Heart left ventricle (tissue), 13 donors: ENCODE measurements at regions not wholly inside any gene's neighbourhood (a gene's known extent, or its start where the extent isn't known, plus 50 kb on each side); places are given as distances from the start of the nearest gene placed in this dataset.

Experiments
- POLR2A ChIP-seq, 2 donors: fragments of 450-650 bp; IDR thresholded peaks; one replicate each; pipeline ENCODE4 v1.6.1; 2017; ENCODE audit warnings: antibody characterized with exemption in 2 of 2, mild to moderate bottlenecking in 2 of 2, moderate library complexity in 2 of 2
- TF ChIP-seq, protein P1 (sequence below), 12 donors: fragments of 200-600 bp; sonication (generic) in 4 of 12; IDR thresholded peaks; one replicate each; pipeline versions ENCODE4 v1.5.0 to v1.8.0; 2018 to 2022; ENCODE audit warnings: antibody characterized with exemption in 12 of 12, mild to moderate bottlenecking in 5 of 12
- donor health status: ischemic (EF 13 %, LVEDD 7.1; RV severe dilation, severe dysfunction).
- donor health status: DM: no; HTN: yes; CAD: no.
- donor health status: DM: no; HTN: no; CAD: no.
- donor health status: ischemic (EF 25% LVEDD 6.9; RV normal size, moderate dysfunction).
- donor health status: ischemic (EF 25% LVEDD 5.7; RV mildly dilated, moderate dysfunction).
- donor health status: ischemic (EF 35%, LVEDD 5.7; RV mildly dilated, moderate dysfunction).
- donor health status: nonischemic (EF 11% LVEDD 7.7; RV severe dilation, severe dysfunction).
- donor health status: DM: yes; HTN: yes; CAD: no.
- donor health status: PGD.
- donor health status: ischemic (EF 29% LVEDD 5.4; RV normal size, mild dysfunction).
- donor health status: nonischemic (EF 23%, LVEDD 6.1; RV moderate dilation, normal function).

- TF ChIP-seq, protein P1, sequence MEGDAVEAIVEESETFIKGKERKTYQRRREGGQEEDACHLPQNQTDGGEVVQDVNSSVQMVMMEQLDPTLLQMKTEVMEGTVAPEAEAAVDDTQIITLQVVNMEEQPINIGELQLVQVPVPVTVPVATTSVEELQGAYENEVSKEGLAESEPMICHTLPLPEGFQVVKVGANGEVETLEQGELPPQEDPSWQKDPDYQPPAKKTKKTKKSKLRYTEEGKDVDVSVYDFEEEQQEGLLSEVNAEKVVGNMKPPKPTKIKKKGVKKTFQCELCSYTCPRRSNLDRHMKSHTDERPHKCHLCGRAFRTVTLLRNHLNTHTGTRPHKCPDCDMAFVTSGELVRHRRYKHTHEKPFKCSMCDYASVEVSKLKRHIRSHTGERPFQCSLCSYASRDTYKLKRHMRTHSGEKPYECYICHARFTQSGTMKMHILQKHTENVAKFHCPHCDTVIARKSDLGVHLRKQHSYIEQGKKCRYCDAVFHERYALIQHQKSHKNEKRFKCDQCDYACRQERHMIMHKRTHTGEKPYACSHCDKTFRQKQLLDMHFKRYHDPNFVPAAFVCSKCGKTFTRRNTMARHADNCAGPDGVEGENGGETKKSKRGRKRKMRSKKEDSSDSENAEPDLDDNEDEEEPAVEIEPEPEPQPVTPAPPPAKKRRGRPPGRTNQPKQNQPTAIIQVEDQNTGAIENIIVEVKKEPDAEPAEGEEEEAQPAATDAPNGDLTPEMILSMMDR (IDR thresholded peaks at IDR 0.05) = no peak
- no peak for TF ChIP-seq POLR2A (IDR thresholded peaks at IDR 0.05)
Measured at GRCh38 chr3:94246171-94246570, 183.3 kb downstream of the NSUN3 start.
